Globus pallidus (tissue), 1 donor: ENCODE measurements at regions not wholly inside any gene's neighbourhood (a gene's known extent, or its start where the extent isn't known, plus 50 kb on each side); places are given as distances from the start of the nearest gene placed in this dataset.

Experiments
- DNase-seq: peaks from one replicate; pipeline ENCODE4 v3.0.0-alpha.2; 2015; ENCODE audit warnings: low spot score

DNA sequence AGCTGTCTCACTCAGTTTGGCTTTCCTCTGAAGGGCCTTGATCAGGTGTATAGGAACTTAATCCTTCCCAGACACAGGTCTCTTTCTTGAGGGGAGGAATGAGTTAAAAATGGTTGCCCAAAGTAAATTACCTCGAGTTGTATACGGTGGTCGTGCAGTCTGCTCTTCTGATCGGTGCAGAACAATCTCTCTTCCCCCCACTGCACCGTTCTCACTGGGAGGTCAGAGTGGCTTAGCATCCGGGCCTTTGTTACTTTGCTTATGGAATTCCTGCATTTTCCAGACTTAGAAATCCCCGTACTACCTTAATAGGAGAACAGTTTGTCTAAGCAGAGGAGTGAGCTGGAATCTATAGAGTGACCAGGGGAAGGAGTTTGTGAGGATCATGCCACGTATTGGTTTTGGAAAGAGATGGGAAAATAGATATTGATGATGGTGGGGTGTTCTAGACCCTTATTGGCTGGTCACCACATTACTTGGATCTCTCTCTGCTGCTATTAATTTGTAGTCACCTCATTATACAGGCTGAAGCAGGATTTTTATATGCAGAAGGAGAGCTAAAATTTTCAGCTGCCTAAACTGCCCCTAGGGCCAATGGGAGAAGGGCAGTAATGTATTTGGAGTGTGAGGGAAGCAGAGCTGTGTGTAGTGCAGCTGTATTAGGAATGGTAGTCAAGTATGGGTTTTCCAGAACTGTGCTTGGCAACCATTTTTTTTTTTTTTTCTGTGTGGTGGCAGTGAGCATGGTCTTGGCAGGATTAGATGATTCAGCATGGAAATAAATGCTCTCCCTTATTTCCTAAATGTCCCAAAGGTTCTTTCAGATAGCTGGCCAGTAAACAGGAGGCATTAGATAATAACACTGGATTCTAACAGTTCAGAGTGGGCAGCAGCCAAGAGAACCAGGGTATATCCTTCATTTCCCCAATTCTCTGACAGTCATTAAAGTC, 81.5 kb downstream of the NDUFS5 start:
- peak; percentile 57 for DNase-seq

DNA sequence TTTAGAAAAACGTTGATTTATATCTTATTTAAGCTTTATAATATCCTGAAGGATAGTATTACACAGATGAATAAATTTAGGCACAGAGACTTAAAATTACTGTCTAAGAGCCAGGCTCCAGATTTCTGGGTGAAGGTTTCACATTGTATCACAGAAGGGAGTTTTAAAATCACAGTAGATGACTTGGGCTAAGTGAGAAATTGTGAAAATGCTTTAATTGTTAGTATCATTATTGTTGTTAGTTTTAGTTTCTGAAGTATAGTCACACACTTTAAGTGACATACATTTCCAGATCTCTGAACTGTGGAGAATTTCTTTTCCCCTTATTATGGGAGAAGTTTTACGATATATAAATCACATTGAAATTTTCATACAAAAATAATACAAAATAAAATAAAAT, 83.5 kb downstream of the NDUFS5 start:
- no peak for DNase-seq

DNA sequence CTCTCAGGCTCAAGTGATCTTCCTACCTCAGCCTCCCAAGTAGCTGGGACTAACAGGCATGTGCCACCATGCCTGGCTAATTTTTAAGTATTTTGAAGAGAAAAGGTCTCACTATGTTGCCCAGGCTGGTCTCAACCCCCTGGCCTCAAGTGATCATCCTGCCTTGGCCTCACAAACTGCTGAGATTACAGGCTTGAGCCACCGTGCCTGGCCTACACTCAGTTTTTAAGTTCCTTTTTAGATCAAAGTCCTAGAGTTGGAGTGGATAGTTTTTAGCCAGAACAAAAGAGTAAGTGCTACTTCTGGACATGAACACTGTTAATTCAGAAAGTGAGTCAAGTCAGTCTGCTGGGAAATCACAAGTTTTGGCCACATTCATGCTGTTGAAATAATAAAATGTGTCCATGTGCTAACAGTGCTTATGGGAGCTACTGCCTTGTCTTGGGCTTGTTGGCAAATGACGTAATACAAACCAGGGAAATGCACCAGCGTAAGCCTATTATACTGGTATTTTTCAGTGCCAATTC, 84.2 kb downstream of the NDUFS5 start:
- no peak for DNase-seq

DNA sequence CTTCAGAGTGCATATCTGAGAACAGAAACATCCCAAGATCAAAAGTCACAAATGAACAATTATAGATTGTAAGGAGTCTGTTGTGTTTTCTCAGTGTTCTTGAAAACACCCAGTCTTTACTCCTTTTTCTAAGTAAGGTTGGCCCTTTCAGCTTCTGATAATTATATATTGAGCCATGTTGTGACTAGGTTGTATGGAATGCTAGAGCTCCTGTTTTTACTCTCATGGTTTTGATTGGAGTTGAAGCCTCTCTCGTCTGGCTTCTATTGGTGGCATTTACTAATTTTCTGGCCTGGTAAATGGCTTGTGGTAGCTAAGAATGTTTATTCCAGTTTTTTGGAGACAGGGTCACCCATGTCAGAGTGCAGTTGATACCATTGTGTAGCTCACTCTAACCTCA, 84.7 kb downstream of the NDUFS5 start:
- DNase-seq: no peak

DNA sequence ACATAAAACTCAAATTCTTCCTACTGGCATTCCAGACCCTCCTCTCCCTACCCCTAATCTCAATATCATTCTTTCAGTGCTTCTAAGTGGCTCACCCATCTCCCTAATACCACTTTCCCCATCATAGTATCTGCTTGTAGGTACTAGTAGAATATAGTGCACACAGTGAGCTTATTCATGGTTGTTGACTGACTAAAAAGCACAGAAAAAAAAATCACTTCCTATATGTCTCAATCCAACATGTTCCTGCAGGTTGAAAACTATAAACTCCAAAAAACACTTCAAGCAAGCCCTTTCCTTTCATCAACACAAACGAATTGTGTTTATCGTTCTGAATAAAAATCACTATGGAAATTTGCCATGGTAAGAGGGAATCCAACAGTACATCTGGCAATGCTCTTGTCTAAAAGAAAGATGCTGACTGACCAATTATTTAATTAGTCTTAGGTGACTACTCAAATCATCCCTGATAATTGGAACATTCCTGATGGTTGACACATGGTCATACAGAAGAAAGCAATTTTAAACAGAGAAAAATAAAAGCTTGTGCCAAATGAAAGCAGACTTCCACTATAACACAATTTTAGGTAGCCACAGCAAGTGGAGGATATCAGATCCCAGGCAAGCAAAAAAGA, 87.1 kb downstream of the NDUFS5 start:
- DNase-seq: no peak

DNA sequence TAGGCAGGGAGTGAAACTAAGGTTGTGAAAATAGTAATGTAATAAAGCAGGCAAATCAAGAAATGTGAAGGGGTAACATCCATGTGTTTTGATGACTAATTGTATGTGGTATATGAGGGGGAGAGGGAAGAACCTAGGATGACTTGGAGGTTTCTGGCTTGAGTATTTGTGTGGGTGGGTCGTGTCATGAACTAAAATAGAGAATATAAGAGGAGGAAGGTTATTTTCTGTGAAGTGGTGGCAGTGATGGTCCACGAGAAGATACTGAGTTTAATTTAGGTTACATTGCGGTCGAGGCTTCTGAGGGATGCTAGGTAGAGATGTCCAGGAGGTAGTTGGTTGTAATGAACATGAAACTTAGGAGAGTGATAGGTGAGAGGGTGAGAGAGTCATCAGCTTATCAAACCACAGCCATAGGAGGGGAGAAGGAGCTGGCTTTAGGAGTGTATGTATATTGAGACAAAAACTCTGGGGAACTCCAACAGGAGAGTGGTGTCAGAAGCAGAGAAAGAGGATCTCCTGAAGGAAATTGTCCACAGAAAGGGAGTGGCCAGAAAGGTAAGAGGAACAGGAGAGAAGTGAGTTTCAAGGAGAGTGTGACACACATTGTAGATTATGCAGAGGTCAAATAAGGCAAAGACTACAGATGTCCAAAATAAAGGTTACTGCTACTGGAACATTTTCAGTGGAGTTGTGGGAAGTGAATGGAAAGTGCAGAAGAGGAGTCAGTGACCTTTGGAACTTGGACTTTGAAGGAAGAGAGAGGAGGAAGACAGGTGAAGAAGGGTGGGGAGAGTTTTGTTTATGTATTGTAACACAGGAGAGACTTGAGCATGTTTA, 89.0 kb upstream of the MACF1 start:
- DNase-seq: no peak

DNA sequence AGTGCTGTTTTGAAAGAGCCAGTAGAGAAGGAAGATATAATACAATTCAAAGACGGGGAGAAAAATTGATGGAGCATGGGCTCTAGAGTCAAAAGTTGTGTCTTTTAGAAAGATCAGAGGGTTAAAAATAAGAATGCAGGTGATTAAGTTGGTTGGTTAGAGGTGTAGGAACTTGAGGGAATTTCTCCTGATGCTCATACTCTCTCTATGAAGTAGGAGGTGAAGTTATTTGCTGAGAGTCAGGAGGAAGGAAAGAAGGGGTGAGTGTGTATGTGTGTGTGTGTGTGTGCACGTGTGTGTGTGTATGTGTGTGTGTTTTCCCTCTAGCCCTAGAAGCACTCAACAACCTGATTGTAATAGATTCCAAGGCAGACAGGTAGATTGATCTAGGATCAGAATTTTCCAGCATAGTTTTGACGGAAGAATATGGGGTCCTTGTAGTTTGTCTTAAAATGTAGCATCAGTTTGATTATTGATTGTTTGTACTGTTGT, 88.3 kb upstream of the MACF1 start:
- no peak for DNase-seq

DNA sequence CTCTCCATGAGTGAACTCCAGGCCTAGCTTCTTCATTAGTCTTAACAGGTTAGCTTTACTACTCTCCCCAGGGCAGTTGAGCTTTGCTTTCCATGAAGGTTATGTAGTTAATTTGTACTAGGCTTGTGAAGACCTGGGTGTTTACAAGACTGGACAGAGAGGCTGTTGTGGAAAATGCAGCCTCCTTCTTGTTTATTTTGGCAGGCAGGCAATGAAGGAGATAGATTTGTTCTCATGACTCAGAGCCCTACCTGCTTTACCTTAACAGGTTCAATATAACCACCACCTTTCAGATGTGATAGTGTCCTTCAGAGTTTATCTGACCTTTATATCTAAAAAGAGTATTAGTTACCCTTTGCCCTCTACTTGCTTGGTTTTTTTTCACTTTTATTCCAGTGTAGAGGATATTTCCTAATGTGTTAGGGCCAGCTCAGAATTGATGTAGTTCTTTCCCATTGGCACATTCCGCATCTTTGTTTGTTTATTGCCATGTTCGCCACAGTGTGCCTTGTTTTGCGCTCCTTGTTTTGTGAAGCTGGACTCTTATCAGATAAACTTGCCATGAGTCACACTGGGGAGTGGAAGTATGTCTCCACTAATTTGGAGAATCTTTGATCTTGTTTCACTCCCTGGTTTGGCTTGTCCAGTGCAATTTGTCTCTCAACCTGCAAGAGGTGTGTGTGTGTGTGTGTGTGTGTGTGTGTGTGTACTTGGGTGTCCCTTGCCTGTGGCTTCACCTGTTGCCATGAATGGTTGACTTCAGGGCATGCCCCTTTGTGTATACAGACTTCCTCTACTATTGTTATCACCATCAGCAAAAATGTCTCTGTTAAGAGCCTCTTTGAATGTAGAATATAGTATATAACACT, 87.4 kb upstream of the MACF1 start:
- DNase-seq: no peak

DNA sequence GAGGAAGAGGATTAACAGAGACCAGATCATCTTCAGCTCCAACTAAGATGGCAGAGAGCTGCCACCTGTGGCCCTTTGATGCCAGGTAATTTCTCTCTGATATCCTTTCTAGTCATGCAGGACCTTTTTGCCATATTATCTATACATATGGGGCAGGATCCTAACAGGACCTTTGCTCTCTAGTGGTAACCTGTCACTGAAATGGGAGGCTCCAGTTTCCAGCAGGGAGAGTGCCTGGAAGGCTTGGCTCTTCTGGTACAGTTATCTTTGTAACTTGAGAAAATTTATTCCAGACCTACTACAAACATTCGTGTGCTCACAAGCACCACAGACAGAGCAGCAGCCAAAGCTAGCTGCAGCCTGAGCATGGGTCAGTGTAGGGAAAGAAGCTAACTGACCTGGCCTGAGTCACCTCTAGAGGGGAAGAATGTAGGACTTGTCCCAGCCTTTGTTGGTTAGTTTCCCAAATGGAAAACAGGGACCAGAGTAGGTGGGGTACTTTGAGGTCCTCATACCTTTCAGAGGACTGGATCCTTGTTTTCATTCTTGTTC, 86.5 kb upstream of the MACF1 start:
- no peak for DNase-seq

DNA sequence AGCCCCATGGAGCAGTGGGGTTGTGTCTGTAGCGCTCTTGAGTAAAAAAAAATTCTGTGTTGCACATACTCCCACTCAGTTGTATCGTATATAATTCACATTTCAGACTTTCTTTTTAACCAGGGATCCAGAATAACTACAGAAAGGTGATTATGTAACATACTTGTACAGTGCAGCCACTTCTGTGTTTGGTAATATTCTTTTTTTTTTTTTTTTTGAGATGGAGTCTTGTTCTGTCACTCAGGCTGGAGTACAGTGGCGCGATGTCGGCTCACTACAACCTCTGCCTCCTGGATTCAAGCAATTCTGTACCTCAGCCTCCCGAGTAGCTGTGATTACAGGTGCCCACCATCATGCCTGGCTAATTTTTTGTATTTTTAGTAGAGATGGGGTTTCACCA, 82.4 kb upstream of the MACF1 start:
- no peak for DNase-seq

DNA sequence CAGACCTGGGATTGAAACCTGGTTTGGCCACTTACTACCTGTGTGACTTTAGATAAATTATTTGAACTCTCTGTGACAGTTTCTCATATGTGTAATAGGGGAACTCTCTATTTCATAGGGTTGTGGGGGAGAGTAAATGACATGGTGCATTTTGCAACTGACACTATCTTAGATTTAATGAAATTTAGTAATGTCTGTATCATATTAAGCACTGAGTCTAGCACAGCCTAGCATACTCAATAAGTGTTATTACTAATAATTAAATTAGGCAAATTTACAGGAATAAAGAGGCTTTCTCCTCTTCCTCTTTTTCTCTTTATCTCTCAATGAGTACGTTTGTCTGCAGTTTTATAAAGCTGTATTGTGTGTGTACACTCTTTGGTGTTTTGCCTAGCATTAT, 80.2 kb upstream of the MACF1 start:
- no peak for DNase-seq

DNA sequence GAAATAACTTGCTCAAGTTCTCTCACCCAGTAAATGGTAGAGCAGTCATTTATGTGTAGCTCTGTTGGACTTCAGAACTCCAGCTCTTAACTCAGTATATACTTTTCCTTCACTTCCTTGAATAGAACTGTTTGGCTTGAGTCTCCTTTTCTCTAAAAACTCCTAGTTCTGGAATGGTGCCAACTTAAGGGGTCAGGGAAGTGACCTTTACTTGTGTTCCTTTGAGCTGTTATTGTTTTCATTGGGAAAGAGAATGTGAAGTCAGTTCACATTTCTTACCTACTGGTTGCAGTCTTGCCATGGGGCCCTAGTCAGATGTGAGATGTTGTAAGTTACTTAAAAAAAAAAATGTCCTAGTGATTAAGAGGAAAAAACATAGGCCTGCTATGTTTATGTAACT, 77.0 kb upstream of the MACF1 start:
- DNase-seq: no peak

DNA sequence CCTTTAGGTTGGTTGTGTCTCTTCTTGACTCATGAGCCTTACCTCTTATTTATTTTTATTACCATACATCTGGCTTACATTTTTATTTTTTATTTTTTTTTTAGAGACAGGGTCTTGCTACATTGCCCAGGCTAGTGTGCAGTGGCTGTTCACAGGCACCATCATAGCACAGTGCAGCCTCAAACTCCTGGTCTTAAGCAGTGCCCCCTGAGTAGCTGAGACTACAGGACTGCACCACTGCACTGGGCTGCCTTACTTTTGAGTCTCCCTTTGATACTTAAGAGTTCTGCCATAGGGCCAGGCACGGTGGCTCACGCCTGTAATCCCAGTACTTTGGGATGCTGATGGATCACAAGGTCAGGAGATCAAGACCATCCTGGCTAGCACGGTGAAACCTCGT, 76.4 kb upstream of the MACF1 start:
- no peak for DNase-seq

DNA sequence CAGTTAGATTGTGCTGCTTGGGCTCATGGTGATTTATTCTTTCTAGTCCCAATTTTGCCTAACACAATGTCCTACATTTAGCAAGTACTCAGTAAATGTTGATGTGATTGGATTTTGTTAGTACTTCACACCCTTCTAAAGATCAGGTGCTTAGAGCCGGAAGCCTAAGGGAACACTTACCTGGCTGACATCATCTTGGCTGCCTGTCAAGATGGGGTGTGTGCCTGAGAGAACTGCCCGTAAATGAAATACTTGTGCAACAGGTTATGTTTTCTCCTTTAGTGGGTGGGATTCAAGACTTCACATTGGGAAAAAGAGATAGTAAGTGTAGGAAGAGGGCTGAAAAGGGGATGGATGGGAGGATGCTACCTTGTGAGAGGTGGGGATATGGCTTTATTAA, 75.5 kb upstream of the MACF1 start:
- no peak for DNase-seq

DNA sequence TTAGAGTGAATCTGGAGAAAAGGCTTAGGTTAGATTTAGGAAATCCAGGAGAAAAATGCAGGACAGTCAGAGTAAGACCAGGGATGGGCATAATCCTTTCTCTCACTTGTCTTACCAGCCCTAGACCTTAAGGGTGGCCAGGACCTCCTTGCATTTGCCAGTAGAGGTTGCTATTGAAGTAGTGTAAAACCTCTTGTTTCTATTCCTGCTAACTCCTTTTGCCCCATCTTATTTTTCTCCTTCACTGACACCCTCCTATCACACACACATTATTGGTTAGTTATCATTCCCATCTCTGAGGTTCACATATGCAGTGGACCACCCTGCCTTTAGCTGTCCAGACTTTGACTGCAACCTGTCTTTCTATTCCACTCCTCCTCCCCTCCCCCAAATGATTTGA, 75.0 kb upstream of the MACF1 start:
- DNase-seq: no peak

DNA sequence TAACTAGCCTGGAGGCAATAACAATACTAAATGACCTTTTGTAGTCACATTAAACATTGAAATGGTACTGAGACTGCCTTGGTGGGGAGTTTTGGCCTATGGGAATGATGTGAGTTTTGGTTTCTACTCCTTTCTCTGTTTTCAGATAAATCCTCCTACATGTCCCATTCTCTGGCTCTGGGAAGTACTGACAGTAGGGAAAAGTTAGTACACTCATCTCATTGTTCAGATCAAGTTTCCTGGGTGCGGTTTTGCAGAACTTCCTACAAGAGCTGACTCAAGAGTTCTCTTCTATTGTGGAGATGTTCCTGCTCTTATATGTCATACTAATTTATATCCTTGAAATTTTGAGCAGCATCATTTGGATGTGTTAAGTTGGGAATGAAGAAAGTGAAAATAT, 74.2 kb upstream of the MACF1 start:
- no peak for DNase-seq

DNA sequence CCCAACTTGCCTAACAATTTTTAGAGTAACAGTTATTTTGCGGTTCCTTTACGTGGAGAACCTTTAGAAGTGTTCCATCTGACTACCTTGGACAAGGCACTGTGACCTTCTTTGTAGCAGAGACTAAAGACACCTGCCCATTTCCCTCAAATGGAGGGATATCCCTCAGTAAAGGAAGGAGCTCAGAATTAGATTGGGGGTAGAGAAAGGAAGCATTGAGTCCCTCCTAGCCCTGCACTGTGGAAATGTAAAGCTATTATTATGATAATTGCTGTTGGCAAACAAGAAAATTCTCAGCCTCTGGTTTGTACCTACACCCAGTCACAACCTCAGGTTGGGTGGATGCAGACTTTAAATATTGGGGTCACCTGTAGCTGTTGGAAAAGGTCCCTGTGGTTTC, 72.6 kb upstream of the MACF1 start:
- DNase-seq: no peak

DNA sequence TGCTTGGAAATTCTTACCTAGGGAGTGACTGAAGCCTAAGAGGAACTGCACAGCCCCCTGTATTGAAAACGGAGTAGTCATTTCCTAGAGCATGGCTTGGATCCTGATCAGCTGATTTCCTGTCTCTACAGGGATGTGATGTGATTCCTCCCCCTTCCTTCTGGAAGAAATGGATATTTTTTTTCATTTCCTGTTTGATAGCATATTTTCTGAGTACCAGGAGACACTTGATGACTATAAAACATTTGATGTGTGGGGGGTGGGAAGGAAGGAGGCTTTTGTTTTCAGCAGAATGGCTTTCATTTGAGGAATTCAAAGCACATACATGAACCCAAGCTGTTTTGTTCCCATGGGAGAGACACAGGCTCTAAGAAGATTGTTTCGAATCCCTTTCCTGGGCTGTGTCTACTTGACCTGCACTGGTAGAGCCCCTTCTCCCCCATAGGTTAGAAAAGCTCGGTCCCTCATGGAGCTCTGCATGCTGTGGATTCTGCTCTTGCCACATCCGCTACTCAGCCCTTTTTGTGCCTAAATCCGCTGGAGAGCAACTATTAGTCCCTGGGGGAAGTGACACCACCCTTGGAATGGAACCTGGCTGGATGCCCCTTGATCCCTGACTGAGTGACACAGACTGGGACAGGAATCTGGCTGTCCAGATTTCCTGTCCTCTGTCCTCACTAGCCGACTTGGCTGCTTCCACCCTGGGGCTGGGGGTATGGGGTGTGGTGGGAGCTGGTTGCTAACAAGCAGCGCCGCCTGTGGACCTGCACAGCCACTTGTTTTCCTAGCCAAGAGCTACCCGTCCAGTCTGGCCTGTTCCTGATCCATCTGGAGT, 71.8 kb upstream of the MACF1 start:
- DNase-seq: peak; percentile 56

DNA sequence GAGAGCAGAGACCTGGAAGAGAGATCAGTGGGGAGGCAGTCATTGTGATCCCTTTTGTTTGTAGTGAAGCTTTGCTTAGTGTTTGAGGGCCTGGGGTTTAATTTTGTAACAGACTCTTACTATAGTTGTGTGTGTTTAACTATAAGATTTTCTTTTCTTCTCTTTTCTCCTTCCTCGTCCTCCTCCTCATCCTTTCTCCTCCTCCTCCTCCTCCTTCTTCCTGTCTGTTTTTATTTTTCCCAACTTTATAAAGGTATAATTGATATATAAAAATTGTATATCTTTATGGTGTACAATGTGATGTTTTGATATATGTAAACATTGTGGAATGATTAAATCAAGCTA, 71.2 kb upstream of the MACF1 start:
- DNase-seq: no peak

DNA sequence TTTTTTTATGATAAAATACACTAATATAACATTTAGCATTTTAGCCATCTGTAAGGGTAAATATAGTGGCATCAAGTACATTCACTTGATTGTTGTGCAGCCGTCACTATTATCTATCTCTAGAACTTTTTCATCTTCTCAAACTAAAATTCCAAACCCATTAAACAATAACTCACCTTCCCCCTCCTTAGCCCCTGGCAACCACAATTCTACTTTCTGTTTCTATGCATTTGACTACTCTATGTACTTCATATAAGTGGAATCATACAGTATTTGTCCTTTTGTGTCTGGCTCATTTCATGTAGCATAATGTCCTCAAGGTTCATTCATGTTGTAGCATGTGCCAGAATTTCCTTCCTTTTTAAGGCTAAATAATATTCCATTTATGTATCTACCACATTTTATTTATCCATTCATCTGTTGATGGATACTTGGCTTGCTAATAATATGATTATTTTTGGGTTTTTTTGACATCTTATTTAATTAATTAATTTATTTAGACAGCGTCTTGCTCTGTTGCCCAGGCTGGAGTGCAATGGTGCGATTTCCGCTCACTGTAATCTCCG, 69.6 kb upstream of the MACF1 start:
- no peak for DNase-seq
